GM19240 (cell line): ENCODE measurements at regions not wholly inside any gene's neighbourhood (a gene's known extent, or its start where the extent isn't known, plus 50 kb on each side); places are given as distances from the start of the nearest gene placed in this dataset.

Source experiments
- DNase-seq: peaks from one replicate; pipeline ENCODE4 v3.0.0; 2011; ENCODE audit warnings: low spot score; ENCODE audit not compliant: insufficient read length

GRCh38 chr14:32254952-32255679 is 52.0 kb upstream of the RNU6-8 start:
- no peak for DNase-seq

GRCh38 chr14:32255789-32256188 is 52.7 kb upstream of the RNU6-8 start:
- DNase-seq: no peak

DNA sequence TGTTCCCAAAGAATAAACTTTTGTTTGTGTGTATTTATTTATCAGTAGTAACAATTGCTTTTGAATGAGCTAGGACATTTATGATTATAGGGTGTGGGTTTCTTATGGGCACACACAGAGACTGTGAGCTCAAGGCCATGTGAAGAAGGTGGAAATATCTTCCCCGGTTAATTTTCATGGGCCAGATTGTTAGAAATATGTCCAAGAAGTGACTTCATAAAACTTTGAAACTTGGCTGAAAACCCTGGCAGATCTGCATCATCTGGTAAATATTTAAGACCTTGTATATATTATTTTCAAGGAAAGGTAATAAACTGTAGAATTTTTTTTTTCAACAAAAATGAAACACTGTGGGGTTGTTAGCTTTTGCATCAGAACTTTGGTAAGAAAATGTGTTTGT is 53.5 kb upstream of the RNU6-8 start:
- DNase-seq: no peak

- DNase-seq: no peak
Observed at GRCh38 chr14:32258336-32258993, 55.4 kb upstream of the RNU6-8 start.

DNA sequence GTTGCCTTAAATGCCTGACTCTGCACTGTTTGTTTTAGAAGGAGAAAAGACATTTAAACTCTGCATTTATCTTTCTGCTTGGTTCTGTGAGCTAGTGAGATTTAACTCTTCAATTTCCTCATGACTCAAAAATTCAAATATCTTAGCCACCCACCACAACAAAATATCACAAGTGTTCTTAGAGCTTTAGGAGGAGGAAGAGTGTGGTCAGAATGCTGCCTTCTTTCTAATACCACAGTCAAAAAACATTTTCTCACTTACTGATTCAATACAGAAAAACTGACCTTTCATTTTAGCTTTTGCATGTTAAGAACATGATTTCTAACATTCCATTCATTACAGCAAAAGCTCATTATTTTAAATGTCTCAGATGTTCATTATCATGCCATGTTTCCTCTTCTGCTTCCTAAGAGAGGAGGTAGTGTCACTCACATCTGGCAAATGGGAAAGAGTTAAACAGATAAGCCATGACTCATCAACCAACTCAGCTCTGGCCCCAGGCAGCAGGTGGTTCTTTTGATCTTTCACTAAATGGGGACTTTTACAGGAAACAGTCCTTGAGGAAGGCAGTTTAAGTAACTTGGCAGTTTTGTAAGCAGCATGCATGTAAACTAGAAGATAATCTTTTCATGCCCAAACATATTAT is 56.4 kb upstream of the RNU6-8 start:
- peak; percentile 18 for DNase-seq

GRCh38 chr14:32263939-32264567 is 61.0 kb upstream of the RNU6-8 start:
- no peak for DNase-seq

DNA sequence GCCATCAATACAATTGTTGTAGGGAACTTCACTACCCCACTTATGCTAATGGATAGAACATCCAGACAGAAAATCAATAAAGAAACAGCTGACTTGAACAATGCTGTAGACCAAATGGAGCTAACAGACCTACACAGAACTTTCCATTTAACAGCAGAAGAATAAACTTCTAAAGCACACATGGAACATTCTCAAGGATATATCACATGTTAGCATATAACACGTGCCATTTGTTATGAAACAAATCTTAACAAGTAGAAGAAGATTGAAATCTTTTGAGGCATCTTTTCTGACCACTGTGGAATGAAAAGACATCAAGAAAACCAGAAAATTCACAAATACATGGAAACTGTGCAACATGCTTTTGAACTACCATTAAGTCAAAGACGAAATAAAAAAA is 62.5 kb upstream of the RNU6-8 start:
- no peak for DNase-seq

GRCh38 chr14:32277998-32278397 is 51.1 kb upstream of the AKAP6 start:
- DNase-seq: no peak
